ENCODE measurements at regions not wholly inside any gene's neighbourhood (a gene's known extent, or its start where the extent isn't known, plus 50 kb on each side); places are given as distances from the start of the nearest gene placed in this dataset.

DNA sequence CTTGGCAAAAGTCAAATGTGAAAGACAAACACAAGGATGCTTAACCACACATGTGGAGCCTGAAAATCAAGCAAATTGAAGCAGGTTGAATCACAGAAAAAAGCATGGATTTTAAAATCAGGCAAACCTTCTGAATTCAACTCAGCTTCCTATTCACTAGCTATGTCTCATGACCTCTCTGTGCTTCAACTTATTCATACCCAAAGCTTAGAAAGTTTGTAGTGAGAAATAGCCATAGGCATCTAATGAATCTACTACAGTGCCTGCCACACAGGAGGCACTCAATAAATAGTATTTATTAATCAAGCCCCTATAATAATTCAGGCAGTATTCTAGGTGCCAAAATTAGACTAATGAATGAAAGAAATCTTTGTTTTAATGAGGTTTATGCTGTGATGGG, 112.2 kb upstream of the TNFAIP3 start:
- TF ChIP-seq POLR2A (IDR thresholded peaks at IDR 0.05): no peak
- TF ChIP-seq, protein P1, sequence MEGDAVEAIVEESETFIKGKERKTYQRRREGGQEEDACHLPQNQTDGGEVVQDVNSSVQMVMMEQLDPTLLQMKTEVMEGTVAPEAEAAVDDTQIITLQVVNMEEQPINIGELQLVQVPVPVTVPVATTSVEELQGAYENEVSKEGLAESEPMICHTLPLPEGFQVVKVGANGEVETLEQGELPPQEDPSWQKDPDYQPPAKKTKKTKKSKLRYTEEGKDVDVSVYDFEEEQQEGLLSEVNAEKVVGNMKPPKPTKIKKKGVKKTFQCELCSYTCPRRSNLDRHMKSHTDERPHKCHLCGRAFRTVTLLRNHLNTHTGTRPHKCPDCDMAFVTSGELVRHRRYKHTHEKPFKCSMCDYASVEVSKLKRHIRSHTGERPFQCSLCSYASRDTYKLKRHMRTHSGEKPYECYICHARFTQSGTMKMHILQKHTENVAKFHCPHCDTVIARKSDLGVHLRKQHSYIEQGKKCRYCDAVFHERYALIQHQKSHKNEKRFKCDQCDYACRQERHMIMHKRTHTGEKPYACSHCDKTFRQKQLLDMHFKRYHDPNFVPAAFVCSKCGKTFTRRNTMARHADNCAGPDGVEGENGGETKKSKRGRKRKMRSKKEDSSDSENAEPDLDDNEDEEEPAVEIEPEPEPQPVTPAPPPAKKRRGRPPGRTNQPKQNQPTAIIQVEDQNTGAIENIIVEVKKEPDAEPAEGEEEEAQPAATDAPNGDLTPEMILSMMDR (IDR thresholded peaks at IDR 0.05): no peak
- TF ChIP-seq POLR2AphosphoS5 (IDR thresholded peaks at IDR 0.05): no peak
- TF ChIP-seq EP300 (IDR thresholded peaks at IDR 0.05): no peak
- no peak overlapping the region for H3K27ac ChIP-seq
- intact Hi-C loops (cut with DNase I): no loop called here
- H3K4me3 ChIP-seq: no peak overlapping the region
- no peaks in the 10 kb centered on the region for H3K27me3 ChIP-seq
- no peaks in the 10 kb centered on the region for H3K9me3 ChIP-seq
- no peaks in the 10 kb centered on the region for H3K4me1 ChIP-seq
- DNase-seq: no peak
- H3K36me3 ChIP-seq: no peaks in the 10 kb centered on the region

DNA sequence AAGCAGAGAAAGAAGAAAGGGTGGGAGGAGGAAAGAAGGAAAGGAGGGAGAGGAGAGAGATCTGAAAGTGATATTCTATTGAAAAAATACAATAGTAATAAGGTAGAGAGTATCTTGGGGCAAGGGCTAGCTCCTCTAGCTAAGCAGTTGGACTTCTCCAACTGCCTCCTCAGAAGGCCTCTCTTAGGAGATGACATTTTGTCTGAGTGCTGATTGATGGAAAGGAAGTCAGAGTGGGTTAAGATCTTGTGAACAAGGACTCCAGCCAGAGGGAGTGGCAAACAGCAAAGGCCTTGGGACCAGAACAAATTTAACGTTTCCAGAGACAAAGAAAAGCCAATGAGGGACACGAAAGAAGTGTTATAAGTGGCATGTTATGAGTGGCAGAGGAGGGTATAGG, 111.8 kb upstream of the TNFAIP3 start:
- Histone ChIP-seq H3K4me1 (no peaks in the 10 kb centered on the region), H3K4me3 (no peak overlapping the region), H3K27me3 (no peaks in the 10 kb centered on the region), H3K27ac (no peak overlapping the region), H3K36me3 (no peaks in the 10 kb centered on the region), H3K9me3 (no peaks in the 10 kb centered on the region)
- WGBS, 2 donors: 67 to 74% methylated on average over 2 of the region's 2 CpGs
- no peak for DNase-seq
- TF ChIP-seq EP300 (IDR thresholded peaks at IDR 0.05): no peak
- intact Hi-C loops (cut with DNase I): no loop called here

DNA sequence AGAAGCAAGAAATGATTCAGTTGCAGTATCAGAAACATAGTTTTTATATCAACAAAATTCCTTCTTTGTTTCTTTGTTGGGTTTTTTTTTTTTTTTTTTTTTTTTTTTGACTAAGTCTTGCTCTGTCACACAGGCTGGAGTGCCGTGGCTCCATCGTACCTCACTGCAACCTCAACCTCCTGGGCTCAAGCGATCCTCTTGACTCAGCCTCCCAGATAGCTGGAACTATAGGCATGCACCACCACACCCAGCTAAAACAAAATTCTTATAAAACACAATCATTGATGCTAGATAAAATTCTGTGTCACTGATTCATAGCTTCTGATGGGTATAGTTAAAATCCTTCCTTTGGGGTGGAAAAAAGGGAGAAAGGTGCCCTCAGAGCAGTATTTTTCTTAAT, 110.3 kb upstream of the TNFAIP3 start:
- H3K27ac ChIP-seq: no peak overlapping the region
- H3K9me3 ChIP-seq: no peaks in the 10 kb centered on the region
- H3K4me1 ChIP-seq: no peaks in the 10 kb centered on the region
- intact Hi-C loops (cut with DNase I): no loop called here
- no peak for DNase-seq
- WGBS, 2 donors: 95 to 98% methylated on average over 3 of the region's 3 CpGs
- TF ChIP-seq, protein P1 (IDR thresholded peaks at IDR 0.05): no peak
- TF ChIP-seq POLR2AphosphoS5 (IDR thresholded peaks at IDR 0.05) (no peak), EP300 (IDR thresholded peaks at IDR 0.05) (no peak), POLR2A (IDR thresholded peaks at IDR 0.05) (no peak)
- H3K27me3 ChIP-seq: no peaks in the 10 kb centered on the region
- H3K4me3 ChIP-seq: no peak overlapping the region
- no peaks in the 10 kb centered on the region for H3K36me3 ChIP-seq

GRCh38 chr6:137758661-137759060, 108.4 kb upstream of the TNFAIP3 start:
- Histone ChIP-seq H3K9me3 (no peaks in the 10 kb centered on the region), H3K4me1 (no peaks in the 10 kb centered on the region), H3K4me3 (no peak overlapping the region), H3K27ac (no peak overlapping the region), H3K36me3 (no peaks in the 10 kb centered on the region), H3K27me3 (no peaks in the 10 kb centered on the region)
- no peak for DNase-seq
- intact Hi-C loops (cut with DNase I): no loop called here
- TF ChIP-seq EP300 (IDR thresholded peaks at IDR 0.05) (no peak), POLR2A (IDR thresholded peaks at IDR 0.05) (no peak), POLR2AphosphoS5 (IDR thresholded peaks at IDR 0.05) (no peak)
- TF ChIP-seq, protein P1 (IDR thresholded peaks at IDR 0.05): no peak
- 90 to 91% methylated on average over 1 of the region's 1 CpG for WGBS, 2 donors

DNA sequence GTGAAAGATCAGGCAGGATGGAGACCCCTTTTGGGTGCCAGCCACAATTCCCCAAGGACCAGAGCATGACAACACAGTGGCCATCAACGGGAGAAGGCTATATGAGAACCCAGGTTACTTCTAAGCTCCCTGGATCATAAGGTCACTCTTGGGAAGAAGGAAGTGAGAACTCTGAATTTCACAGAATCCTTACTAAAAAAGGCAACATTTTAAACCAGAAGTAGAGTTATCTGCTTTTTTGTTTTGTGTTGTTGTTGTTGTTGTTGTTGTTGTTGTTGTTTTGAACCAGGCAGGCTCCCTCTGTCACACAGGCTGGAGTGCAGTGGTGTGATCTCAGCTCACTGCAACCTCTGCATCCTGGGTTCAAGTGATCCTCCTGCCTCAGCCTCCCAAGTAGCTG, 107.4 kb upstream of the TNFAIP3 start:
- no peak for DNase-seq
- WGBS, 2 donors: 80 to 85% methylated on average over 1 of the region's 1 CpG
- intact Hi-C loops (cut with DNase I): no loop called here

More for the DNA sequence above, 107.4 kb upstream of the TNFAIP3 start:
- Histone ChIP-seq H3K9me3 (no peaks in the 10 kb centered on the region), H3K4me1 (no peaks in the 10 kb centered on the region), H3K27ac (no peak overlapping the region), H3K27me3 (no peaks in the 10 kb centered on the region), H3K36me3 (no peaks in the 10 kb centered on the region), H3K4me3 (no peak overlapping the region)
- no peak for TF ChIP-seq POLR2AphosphoS5 (IDR thresholded peaks at IDR 0.05)
- TF ChIP-seq, protein P1 (IDR thresholded peaks at IDR 0.05): no peak
- TF ChIP-seq POLR2A (IDR thresholded peaks at IDR 0.05): no peak
- TF ChIP-seq EP300 (IDR thresholded peaks at IDR 0.05): no peak
